GM12891 (cell line): ENCODE measurements at regions not wholly inside any gene's neighbourhood (a gene's known extent, or its start where the extent isn't known, plus 50 kb on each side); places are given as distances from the start of the nearest gene placed in this dataset.

Experiments used
- POLR2A ChIP-seq: IDR thresholded peaks from 2 replicates; pipeline ENCODE4 v1.6.1; 2011; ENCODE audit warnings: low read depth, low read length, control low read depth
- POLR2AphosphoS5 ChIP-seq: IDR thresholded peaks from 2 replicates; pipeline ENCODE4 v1.6.1; 2011; ENCODE audit warnings: low read depth, low read length, control low read depth
- TAF1 ChIP-seq: IDR thresholded peaks from 2 replicates; pipeline ENCODE4 v1.6.1; 2011; ENCODE audit warnings: low read depth, low read length, control low read depth

- TF ChIP-seq POLR2A (no peak), POLR2AphosphoS5 (no peak), TAF1 (no peak)
Measured at GRCh38 chr15:97319291-97319690, 641.2 kb upstream of the ARRDC4 start.
